ENCODE measurements at regions not wholly inside any gene's neighbourhood (a gene's known extent, or its start where the extent isn't known, plus 50 kb on each side); places are given as distances from the start of the nearest gene placed in this dataset.

DNA sequence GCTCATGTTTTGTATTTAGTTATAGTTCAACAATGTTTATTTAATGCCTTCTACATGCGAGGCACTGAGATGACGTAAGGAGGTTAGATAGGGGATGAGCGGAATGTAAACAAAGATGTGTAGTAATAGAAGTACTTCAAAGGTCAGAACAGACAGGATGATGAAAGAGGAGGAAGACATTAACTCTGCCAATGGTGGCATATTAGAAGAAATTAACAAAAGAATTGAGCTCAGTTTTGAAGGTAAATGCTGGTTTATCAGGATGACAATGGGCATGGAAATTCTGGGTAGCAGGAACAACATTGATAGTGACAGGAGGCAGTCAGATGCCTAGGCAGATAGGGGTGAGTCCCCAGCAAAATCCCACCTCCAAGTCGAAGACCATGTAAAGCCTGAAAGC is 62.3 kb upstream of the PGRMC2 start (continued):
- TF ChIP-seq, protein P1, sequence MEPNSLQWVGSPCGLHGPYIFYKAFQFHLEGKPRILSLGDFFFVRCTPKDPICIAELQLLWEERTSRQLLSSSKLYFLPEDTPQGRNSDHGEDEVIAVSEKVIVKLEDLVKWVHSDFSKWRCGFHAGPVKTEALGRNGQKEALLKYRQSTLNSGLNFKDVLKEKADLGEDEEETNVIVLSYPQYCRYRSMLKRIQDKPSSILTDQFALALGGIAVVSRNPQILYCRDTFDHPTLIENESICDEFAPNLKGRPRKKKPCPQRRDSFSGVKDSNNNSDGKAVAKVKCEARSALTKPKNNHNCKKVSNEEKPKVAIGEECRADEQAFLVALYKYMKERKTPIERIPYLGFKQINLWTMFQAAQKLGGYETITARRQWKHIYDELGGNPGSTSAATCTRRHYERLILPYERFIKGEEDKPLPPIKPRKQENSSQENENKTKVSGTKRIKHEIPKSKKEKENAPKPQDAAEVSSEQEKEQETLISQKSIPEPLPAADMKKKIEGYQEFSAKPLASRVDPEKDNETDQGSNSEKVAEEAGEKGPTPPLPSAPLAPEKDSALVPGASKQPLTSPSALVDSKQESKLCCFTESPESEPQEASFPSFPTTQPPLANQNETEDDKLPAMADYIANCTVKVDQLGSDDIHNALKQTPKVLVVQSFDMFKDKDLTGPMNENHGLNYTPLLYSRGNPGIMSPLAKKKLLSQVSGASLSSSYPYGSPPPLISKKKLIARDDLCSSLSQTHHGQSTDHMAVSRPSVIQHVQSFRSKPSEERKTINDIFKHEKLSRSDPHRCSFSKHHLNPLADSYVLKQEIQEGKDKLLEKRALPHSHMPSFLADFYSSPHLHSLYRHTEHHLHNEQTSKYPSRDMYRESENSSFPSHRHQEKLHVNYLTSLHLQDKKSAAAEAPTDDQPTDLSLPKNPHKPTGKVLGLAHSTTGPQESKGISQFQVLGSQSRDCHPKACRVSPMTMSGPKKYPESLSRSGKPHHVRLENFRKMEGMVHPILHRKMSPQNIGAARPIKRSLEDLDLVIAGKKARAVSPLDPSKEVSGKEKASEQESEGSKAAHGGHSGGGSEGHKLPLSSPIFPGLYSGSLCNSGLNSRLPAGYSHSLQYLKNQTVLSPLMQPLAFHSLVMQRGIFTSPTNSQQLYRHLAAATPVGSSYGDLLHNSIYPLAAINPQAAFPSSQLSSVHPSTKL (CRISPR knock-in tag; IDR thresholded peaks at IDR 0.05), result peak; percentile 96
- TF ChIP-seq PHF8 (CRISPR knock-in tag; IDR thresholded peaks at IDR 0.05) (no peak), BCL6 (CRISPR knock-in tag; IDR thresholded peaks at IDR 0.05) (peak; percentile 80), YEATS4 (CRISPR knock-in tag; IDR thresholded peaks at IDR 0.05; ENCODE audit: borderline replicate concordance) (no peak), ZBTB7A (CRISPR knock-in tag; IDR thresholded peaks at IDR 0.05) (no peak), IKZF4 (CRISPR knock-in tag; IDR thresholded peaks at IDR 0.05; ENCODE audit: borderline replicate concordance, low read depth, not compliant biosample characterization) (no peak), SIX4 (CRISPR knock-in tag; IDR thresholded peaks at IDR 0.05) (peak; percentile 60; the same call in 1 of the 2 replicates), ZFP90 (CRISPR knock-in tag; IDR thresholded peaks at IDR 0.05; ENCODE audit: borderline replicate concordance) (no peak), REPIN1 (CRISPR knock-in tag; IDR thresholded peaks at IDR 0.05; ENCODE audit: borderline replicate concordance, low read depth) (no peak), TOE1 (CRISPR knock-in tag; IDR thresholded peaks at IDR 0.05) (no peak), HOXA5 (CRISPR knock-in tag; IDR thresholded peaks at IDR 0.05) (0 out of 2 replicates have a peak, but pooled peaks have one; percentile 35), KAT8 (CRISPR knock-in tag; IDR thresholded peaks at IDR 0.05) (peak; percentile 56; the same call in 1 of the 2 replicates), IRF2 (CRISPR knock-in tag; IDR thresholded peaks at IDR 0.05) (peak; percentile 58; the same call in 1 of the 2 replicates), MTA3 (CRISPR knock-in tag; IDR thresholded peaks at IDR 0.05) (no peak)
- TF ChIP-seq, protein P2, sequence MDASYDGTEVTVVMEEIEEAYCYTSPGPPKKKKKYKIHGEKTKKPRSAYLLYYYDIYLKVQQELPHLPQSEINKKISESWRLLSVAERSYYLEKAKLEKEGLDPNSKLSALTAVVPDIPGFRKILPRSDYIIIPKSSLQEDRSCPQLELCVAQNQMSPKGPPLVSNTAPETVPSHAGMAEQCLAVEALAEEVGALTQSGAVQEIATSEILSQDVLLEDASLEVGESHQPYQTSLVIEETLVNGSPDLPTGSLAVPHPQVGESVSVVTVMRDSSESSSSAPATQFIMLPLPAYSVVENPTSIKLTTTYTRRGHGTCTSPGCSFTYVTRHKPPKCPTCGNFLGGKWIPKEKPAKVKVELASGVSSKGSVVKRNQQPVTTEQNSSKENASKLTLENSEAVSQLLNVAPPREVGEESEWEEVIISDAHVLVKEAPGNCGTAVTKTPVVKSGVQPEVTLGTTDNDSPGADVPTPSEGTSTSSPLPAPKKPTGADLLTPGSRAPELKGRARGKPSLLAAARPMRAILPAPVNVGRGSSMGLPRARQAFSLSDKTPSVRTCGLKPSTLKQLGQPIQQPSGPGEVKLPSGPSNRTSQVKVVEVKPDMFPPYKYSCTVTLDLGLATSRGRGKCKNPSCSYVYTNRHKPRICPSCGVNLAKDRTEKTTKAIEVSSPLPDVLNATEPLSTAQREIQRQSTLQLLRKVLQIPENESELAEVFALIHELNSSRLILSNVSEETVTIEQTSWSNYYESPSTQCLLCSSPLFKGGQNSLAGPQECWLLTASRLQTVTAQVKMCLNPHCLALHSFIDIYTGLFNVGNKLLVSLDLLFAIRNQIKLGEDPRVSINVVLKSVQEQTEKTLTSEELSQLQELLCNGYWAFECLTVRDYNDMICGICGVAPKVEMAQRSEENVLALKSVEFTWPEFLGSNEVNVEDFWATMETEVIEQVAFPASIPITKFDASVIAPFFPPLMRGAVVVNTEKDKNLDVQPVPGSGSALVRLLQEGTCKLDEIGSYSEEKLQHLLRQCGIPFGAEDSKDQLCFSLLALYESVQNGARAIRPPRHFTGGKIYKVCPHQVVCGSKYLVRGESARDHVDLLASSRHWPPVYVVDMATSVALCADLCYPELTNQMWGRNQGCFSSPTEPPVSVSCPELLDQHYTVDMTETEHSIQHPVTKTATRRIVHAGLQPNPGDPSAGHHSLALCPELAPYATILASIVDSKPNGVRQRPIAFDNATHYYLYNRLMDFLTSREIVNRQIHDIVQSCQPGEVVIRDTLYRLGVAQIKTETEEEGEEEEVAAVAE (CRISPR knock-in tag; IDR thresholded peaks at IDR 0.05; ENCODE audit: borderline replicate concordance), result no peak
- TF ChIP-seq, protein P3, sequence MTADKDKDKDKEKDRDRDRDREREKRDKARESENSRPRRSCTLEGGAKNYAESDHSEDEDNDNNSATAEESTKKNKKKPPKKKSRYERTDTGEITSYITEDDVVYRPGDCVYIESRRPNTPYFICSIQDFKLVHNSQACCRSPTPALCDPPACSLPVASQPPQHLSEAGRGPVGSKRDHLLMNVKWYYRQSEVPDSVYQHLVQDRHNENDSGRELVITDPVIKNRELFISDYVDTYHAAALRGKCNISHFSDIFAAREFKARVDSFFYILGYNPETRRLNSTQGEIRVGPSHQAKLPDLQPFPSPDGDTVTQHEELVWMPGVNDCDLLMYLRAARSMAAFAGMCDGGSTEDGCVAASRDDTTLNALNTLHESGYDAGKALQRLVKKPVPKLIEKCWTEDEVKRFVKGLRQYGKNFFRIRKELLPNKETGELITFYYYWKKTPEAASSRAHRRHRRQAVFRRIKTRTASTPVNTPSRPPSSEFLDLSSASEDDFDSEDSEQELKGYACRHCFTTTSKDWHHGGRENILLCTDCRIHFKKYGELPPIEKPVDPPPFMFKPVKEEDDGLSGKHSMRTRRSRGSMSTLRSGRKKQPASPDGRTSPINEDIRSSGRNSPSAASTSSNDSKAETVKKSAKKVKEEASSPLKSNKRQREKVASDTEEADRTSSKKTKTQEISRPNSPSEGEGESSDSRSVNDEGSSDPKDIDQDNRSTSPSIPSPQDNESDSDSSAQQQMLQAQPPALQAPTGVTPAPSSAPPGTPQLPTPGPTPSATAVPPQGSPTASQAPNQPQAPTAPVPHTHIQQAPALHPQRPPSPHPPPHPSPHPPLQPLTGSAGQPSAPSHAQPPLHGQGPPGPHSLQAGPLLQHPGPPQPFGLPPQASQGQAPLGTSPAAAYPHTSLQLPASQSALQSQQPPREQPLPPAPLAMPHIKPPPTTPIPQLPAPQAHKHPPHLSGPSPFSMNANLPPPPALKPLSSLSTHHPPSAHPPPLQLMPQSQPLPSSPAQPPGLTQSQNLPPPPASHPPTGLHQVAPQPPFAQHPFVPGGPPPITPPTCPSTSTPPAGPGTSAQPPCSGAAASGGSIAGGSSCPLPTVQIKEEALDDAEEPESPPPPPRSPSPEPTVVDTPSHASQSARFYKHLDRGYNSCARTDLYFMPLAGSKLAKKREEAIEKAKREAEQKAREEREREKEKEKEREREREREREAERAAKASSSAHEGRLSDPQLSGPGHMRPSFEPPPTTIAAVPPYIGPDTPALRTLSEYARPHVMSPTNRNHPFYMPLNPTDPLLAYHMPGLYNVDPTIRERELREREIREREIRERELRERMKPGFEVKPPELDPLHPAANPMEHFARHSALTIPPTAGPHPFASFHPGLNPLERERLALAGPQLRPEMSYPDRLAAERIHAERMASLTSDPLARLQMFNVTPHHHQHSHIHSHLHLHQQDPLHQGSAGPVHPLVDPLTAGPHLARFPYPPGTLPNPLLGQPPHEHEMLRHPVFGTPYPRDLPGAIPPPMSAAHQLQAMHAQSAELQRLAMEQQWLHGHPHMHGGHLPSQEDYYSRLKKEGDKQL (CRISPR knock-in tag; IDR thresholded peaks at IDR 0.05; ENCODE audit: low read depth), result peak; percentile 97

Measured in HepG2 (cell line).